A549 (cell line): ENCODE measurements at regions not wholly inside any gene's neighbourhood (a gene's known extent, or its start where the extent isn't known, plus 50 kb on each side); places are given as distances from the start of the nearest gene placed in this dataset.

Source experiments
- ATAC-seq, 2 experiments: fragments of 200-7000 bp in 1 of 2; fragments of >200 bp in 1 of 2; cut with Nextera tagmentation in 1 of 2; cut with Tn5 transposase in 1 of 2; 3 replicates each; pipeline versions ENCODE4 v1.8.0 to v1.9.1; 2018 to 2020; ENCODE audit warnings: mild to moderate bottlenecking in 1 of 2, moderate library complexity in 1 of 2
- CTCF ChIA-PET: fragments of 300-600 bp; sonication (Branson Sonifier 250); formaldehyde crosslinking; extraction: SDS; loops from one replicate; lab custom pipeline; 2021; ENCODE audit warnings: antibody characterized with exemption, inconsistent platforms; lab: Yijun Ruan, JAX
- POLR2A ChIA-PET: fragments of 350-600 bp; formaldehyde crosslinking; extraction: SDS; loops from one replicate; lab custom pipeline; 2021; ENCODE audit warnings: antibody characterized with exemption, inconsistent platforms; lab: Yijun Ruan, JAX
- DNase-seq, 2 experiments: peaks; one replicate each; pipeline versions ENCODE4 v3.0.0 to v3.0.0-alpha.2; 2011 to 2016; ENCODE audit warnings: low read depth in 1 of 2, low spot score in 1 of 2
- FAIRE-seq: peaks from 2 replicates; lab custom pipeline; 2011; peaks lifted over from hg19 to GRCh38; lab: Jason Lieb, UNC
- H3K27ac ChIP-seq, 2 experiments: fragments of >200 bp; sonication (Bioruptor Twin); formaldehyde crosslinking; 3 replicates each; pipeline ENCODE4 v1.5.1; 2016 to 2017
- H3K4me1 ChIP-seq: fragments of >200 bp; sonication (Bioruptor Twin); formaldehyde crosslinking; 3 replicates; pipeline ENCODE4 v1.6.1; 2016
- H3K4me2 ChIP-seq: fragments of >200 bp; sonication (Bioruptor Twin); formaldehyde crosslinking; 3 replicates; pipeline ENCODE4 v1.6.1; 2016
- H3K4me3 ChIP-seq: fragments of >200 bp; sonication (Bioruptor Twin); formaldehyde crosslinking; 3 replicates; pipeline ENCODE4 v1.5.1; 2016
- H3K9me3 ChIP-seq: fragments of >200 bp; sonication (Bioruptor Twin); formaldehyde crosslinking; 3 replicates; pipeline ENCODE4 v1.6.1; 2016
- BHLHE40 ChIP-seq: IDR thresholded peaks from 2 replicates; pipeline ENCODE4 v1.6.1; 2012; ENCODE audit warnings: low read depth, low read length, inconsistent platforms
- CEBPB ChIP-seq, 2 experiments: fragments of >200 bp in 1 of 2; sonication (Bioruptor Twin) in 1 of 2; formaldehyde crosslinking in 1 of 2; IDR thresholded peaks; 2 replicates each; pipeline ENCODE4 v1.6.1; 2012 to 2016
- CHD2 ChIP-seq: fragments of 150-350 bp; IDR thresholded peaks from 2 replicates; pipeline ENCODE4 v1.6.1; 2014; ENCODE audit warnings: low read length; ENCODE audit not compliant: partially characterized antibody
- ELK1 ChIP-seq: fragments of 150-350 bp; IDR thresholded peaks from 2 replicates; pipeline ENCODE4 v1.6.1; 2014; ENCODE audit warnings: low read depth, mild to moderate bottlenecking, low read length
- FOSB ChIP-seq: fragments of 250-450 bp; sonication (Bioruptor Pico); IDR thresholded peaks from 2 replicates; pipeline ENCODE4 v1.5.0; 2020; ENCODE audit warnings: mild to moderate bottlenecking, moderate library complexity
- FOSL2 ChIP-seq, 2 experiments: fragments of 450-650 bp in 1 of 2; fragments of >200 bp in 1 of 2; sonication (Bioruptor Twin) in 1 of 2; formaldehyde crosslinking; IDR thresholded peaks; 2 replicates each; pipeline versions ENCODE4 v1.5.0 to v1.6.1; 2016 to 2020; ENCODE audit warnings: mild to moderate bottlenecking in 1 of 2, moderate library complexity in 1 of 2
- GATA3 ChIP-seq: IDR thresholded peaks from 2 replicates; pipeline ENCODE4 v1.6.1; 2012; ENCODE audit warnings: borderline replicate concordance
- HES2 ChIP-seq: fragments of >200 bp; sonication (Bioruptor Twin); formaldehyde crosslinking; IDR thresholded peaks from 2 replicates; pipeline ENCODE4 v1.6.1; 2016
- HEYL ChIP-seq: fragments of 250-450 bp; sonication (Bioruptor Pico); IDR thresholded peaks from 2 replicates; pipeline ENCODE4 v1.8.0; 2021; ENCODE audit warnings: mild to moderate bottlenecking, moderate library complexity
- HOXA7 ChIP-seq: fragments of 250-450 bp; sonication (Bioruptor Pico); IDR thresholded peaks from 2 replicates; pipeline ENCODE4 v1.5.0; 2020; ENCODE audit warnings: mild to moderate bottlenecking, moderate library complexity
- HOXB5 ChIP-seq: fragments of 250-450 bp; sonication (Bioruptor Pico); IDR thresholded peaks from 2 replicates; pipeline ENCODE4 v1.5.0; 2020; ENCODE audit warnings: mild to moderate bottlenecking, moderate library complexity
- JUN ChIP-seq, 2 experiments: fragments of >200 bp; sonication (Bioruptor Twin); formaldehyde crosslinking; IDR thresholded peaks; 2 replicates in 1 of 2; 3 replicates in 1 of 2; pipeline ENCODE4 v1.6.1; 2016 to 2017
- JUNB ChIP-seq: fragments of >200 bp; sonication (Bioruptor Twin); formaldehyde crosslinking; IDR thresholded peaks from 2 replicates; pipeline ENCODE4 v1.6.1; 2016
- KDM5A ChIP-seq: fragments of 200-600 bp; sonication (generic); IDR thresholded peaks from 2 replicates; pipeline ENCODE4 v1.6.1; 2016; ENCODE audit warnings: antibody characterized with exemption, mild to moderate bottlenecking
- MAZ ChIP-seq: fragments of 150-350 bp; IDR thresholded peaks from 2 replicates; pipeline ENCODE4 v1.6.1; 2014; ENCODE audit warnings: antibody characterized with exemption, low read depth, low read length, borderline replicate concordance
- PBX3 ChIP-seq: IDR thresholded peaks from 2 replicates; pipeline ENCODE4 v1.6.1; 2012
- PHF8 ChIP-seq: fragments of 200-600 bp; sonication (generic); IDR thresholded peaks from 2 replicates; pipeline ENCODE4 v1.6.1; 2016; ENCODE audit warnings: low read depth, mild to moderate bottlenecking, antibody characterized with exemption, moderate library complexity, borderline replicate concordance
- ZFP36 ChIP-seq: fragments of 450-650 bp; IDR thresholded peaks from 2 replicates; pipeline ENCODE4 v1.6.1; 2014; ENCODE audit warnings: borderline replicate concordance; ENCODE audit not compliant: partially characterized antibody
- WGBS: methylation state at CpG from one replicate; pipeline ENCODE4 v1.1.6; 2017; ENCODE audit errors: missing lambda C conversion rate; 5-methylcytosine and 5-hydroxymethylcytosine counted together
- TF ChIP-seq, protein P1 (sequence below): fragments of 250-450 bp; sonication (Bioruptor Pico); IDR thresholded peaks from 2 replicates; pipeline ENCODE4 v1.5.0; 2020; ENCODE audit warnings: low read depth, mild to moderate bottlenecking, moderate library complexity

GRCh38 chr11:19433791-19434190 lies 193.0 kb upstream of the E2F8 start (continued):
- TF ChIP-seq KDM5A: no peak

DNA sequence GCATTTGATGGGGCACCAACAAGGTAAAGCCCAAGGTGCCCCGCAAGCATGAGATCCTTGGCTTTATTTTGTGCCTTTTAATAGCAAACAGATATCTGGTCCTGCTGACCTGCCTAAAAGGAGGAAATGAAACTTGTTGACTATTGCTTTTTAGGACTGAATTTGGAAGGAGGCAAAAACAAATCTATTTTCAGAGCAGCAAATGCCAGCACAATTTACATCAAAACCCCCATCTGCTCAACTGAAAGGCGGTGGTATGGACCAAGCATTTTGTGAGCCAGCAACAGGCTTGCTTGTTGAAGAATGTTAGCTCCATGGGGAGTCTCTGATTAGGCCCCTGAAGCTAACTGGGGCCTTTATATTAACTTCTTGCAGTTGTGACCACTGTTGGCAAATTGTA lies 192.6 kb upstream of the E2F8 start:
- WGBS: 92% methylated on average over 2 of the region's 2 CpGs
- H3K9me3 ChIP-seq: peaks cover 9% of the 10 kb centered on the region; the same call in 1 of the 3 replicates
- DNase-seq: no peak
- ChIA-PET POLR2A (no interaction called here), CTCF (interaction anchor here (1.1 to 1.2 kb wide), 2 partner anchors 94 to 112 kb away, joined by 3 read pairs; no protein-coding TSS in a partner anchor)
- H3K4me3 ChIP-seq: no peak overlapping the region
- no peak for ATAC-seq
- FAIRE-seq: no peak
- TF ChIP-seq HES2 (no peak), CHD2 (no peak), JUNB (no peak), BHLHE40 (no peak), ELK1 (no peak), HOXB5 (CRISPR knock-in tag) (no peak), PBX3 (no peak), FOSL2 (IDR thresholded peaks at IDR 0.05) (no peak), FOSL2 (CRISPR knock-in tag; IDR thresholded peaks at IDR 0.05) (no peak), JUN (IDR thresholded peaks at IDR 0.05) (no peak), CEBPB (IDR thresholded peaks at IDR 0.05) (no peak), ZFP36 (no peak), MAZ (no peak), HEYL (CRISPR knock-in tag) (no peak), PHF8 (no peak)
- peaks cover 18% of the 10 kb centered on the region for H3K4me1 ChIP-seq
- no peak overlapping the region for H3K4me2 ChIP-seq
- no peak overlapping the region for H3K27ac ChIP-seq

DNA sequence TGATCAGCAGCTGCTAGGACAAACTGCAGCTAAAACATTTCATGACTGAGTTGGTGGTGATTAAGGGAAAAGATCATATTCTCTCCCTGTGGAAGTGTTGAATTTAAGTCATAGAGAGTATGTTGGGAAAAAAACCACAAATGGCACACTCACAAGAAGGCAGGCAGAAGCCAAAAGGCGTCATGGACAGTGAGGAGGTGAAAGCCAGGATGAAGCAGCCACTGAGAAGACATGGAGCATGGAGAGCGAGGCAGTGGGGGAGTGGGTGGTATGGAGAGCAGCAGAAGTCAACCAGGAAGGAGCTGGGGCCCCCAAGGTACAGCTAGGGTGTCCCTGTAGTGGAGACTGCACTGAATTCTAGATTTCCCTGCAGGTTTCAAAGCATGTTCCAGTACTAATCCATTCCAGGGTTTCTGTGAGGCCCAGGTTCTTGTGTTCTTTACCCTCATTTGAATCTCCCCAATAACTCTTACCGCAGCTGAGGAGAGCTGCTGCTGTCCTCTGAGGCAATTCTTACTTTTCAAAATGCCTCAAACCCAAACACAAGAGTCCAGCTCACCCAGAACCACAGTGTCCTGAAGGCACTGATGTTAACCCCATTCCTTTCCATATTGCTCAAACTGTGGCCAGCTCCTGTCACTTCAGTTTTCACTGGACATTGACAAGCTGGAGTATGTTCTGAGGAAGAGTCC lies 191.8 kb upstream of the E2F8 start:
- ChIA-PET CTCF (interaction anchor here (1.7 kb wide), 1 partner anchor 10 kb away, joined by 5 read pairs; no protein-coding TSS in a partner anchor), POLR2A (no interaction called here)
- DNase-seq (no peak), ATAC-seq (no peak), FAIRE-seq (no peak)
- Histone ChIP-seq H3K4me2 (no peak overlapping the region), H3K9me3 (peaks cover 9% of the 10 kb centered on the region; the same call in 1 of the 3 replicates), H3K4me3 (no peak overlapping the region), H3K4me1 (peaks cover 12% of the 10 kb centered on the region; the same call in 2 of the 3 replicates), H3K27ac (no peak overlapping the region)
- TF ChIP-seq, protein P1, sequence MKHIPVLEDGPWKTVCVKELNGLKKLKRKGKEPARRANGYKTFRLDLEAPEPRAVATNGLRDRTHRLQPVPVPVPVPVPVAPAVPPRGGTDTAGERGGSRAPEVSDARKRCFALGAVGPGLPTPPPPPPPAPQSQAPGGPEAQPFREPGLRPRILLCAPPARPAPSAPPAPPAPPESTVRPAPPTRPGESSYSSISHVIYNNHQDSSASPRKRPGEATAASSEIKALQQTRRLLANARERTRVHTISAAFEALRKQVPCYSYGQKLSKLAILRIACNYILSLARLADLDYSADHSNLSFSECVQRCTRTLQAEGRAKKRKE (CRISPR knock-in tag): no peak
- TF ChIP-seq FOSB (no peak), HOXA7 (CRISPR knock-in tag) (no peak), GATA3 (no peak)
- WGBS: 36% methylated on average over 3 of the region's 3 CpGs
